IMR-90 (cell line): ENCODE measurements at regions not wholly inside any gene's neighbourhood (a gene's known extent, or its start where the extent isn't known, plus 50 kb on each side); places are given as distances from the start of the nearest gene placed in this dataset.
A peak's percentile ranks its signal among the peaks of the same experiment; 100 is the strongest.

ENCODE experiments used
- ATAC-seq: fragments of 200-7000 bp; cut with Tn5 transposase; 2 replicates; pipeline ENCODE4 v1.9.1; 2020; ENCODE audit warnings: low read depth, mild to moderate bottlenecking, moderate library complexity
- BruUV-seq: library from RNA; stranded (reverse); fragments of 400-500 nt; replicated peaks from 2 replicates; lab custom pipeline; 2021; lab: Mats Ljungman, UMichigan
- CTCF ChIA-PET: fragments of 300-600 bp; formaldehyde crosslinking; extraction: SDS; loops from one replicate; lab custom pipeline; 2021; ENCODE audit warnings: antibody characterized with exemption; lab: Yijun Ruan, JAX
- POLR2A ChIA-PET: fragments of 300-600 bp; sonication (Branson Sonifier 250); formaldehyde crosslinking; loops from one replicate; lab custom pipeline; 2022; ENCODE audit warnings: antibody characterized with exemption; ENCODE audit not compliant: unreplicated experiment; lab: Charles Lee
- DNase-seq: peaks from one replicate; pipeline ENCODE4 v3.0.0; 2013
- H2AFZ ChIP-seq: replicated peaks from 2 replicates; pipeline ENCODE3; 2013; ENCODE audit warnings: low read length, mild to moderate bottlenecking; ENCODE audit not compliant: poor library complexity
- H2AK5ac ChIP-seq: 2 replicates; pipeline ENCODE4 v1.6.1; 2013; ENCODE audit warnings: low read depth, low read length, inconsistent platforms
- H2AK9ac ChIP-seq: replicated peaks from 2 replicates; pipeline ENCODE3; 2013; ENCODE audit warnings: mild to moderate bottlenecking, low read depth, low read length, moderate library complexity; ENCODE audit not compliant: poor library complexity
- H2BK120ac ChIP-seq: 2 replicates; pipeline ENCODE4 v1.6.1; 2013; ENCODE audit warnings: low read depth, low read length, inconsistent platforms
- H2BK15ac ChIP-seq: 3 replicates; pipeline ENCODE4 v1.6.1; 2013; ENCODE audit warnings: low read depth, low read length, inconsistent platforms
- H2BK20ac ChIP-seq: 2 replicates; pipeline ENCODE4 v1.6.1; 2013; ENCODE audit warnings: low read depth, mild to moderate bottlenecking, inconsistent platforms, low read length, moderate library complexity
- H2BK5ac ChIP-seq: 2 replicates; pipeline ENCODE4 v1.6.1; 2013; ENCODE audit warnings: mild to moderate bottlenecking, low read depth, low read length, inconsistent platforms; ENCODE audit not compliant: poor library complexity, severe bottlenecking
- H3K14ac ChIP-seq: replicated peaks from 2 replicates; pipeline ENCODE4 v1.6.1; 2013; ENCODE audit warnings: low read depth, low read length, inconsistent platforms
- H3K18ac ChIP-seq: 2 replicates; pipeline ENCODE4 v1.6.1; 2013; ENCODE audit warnings: low read depth, low read length, control low read depth
- H3K23ac ChIP-seq: 2 replicates; pipeline ENCODE4 v1.6.1; 2013; ENCODE audit warnings: low read depth, low read length, inconsistent platforms
- H3K27ac ChIP-seq: 2 replicates; pipeline ENCODE4 v1.5.1; 2013; ENCODE audit warnings: mild to moderate bottlenecking, control low read depth, low read length; ENCODE audit not compliant: insufficient read depth
- H3K27me3 ChIP-seq: 2 replicates; pipeline ENCODE4 v1.6.1; 2013; ENCODE audit warnings: low read length; ENCODE audit not compliant: control insufficient read depth, insufficient read depth
- H3K36me3 ChIP-seq: 2 replicates; pipeline ENCODE4 v1.6.1; 2013; ENCODE audit warnings: low read length, mixed read lengths; ENCODE audit not compliant: control insufficient read depth, insufficient read depth
- H3K4ac ChIP-seq: 2 replicates; pipeline ENCODE4 v1.6.1; 2013; ENCODE audit warnings: low read depth, low read length, inconsistent platforms
- H3K4me1 ChIP-seq: 2 replicates; pipeline ENCODE4 v1.6.1; 2013; ENCODE audit warnings: low read length, mixed read lengths; ENCODE audit not compliant: control insufficient read depth, insufficient read depth
- H3K4me2 ChIP-seq: 2 replicates; pipeline ENCODE4 v1.6.1; 2013; ENCODE audit warnings: low read depth, mild to moderate bottlenecking, control low read depth, low read length, moderate library complexity
- H3K4me3 ChIP-seq: 2 replicates; pipeline ENCODE4 v1.5.1; 2013; ENCODE audit warnings: low read depth, mild to moderate bottlenecking, control low read depth, low read length, moderate library complexity; ENCODE audit not compliant: insufficient read depth
- H3K56ac ChIP-seq: 2 replicates; pipeline ENCODE4 v1.6.1; 2013; ENCODE audit warnings: low read length, inconsistent platforms; ENCODE audit not compliant: insufficient read depth; ENCODE audit errors: extremely low read depth
- H3K79me1 ChIP-seq, 2 experiments: 2 replicates each; pipeline ENCODE4 v1.6.1; 2013; ENCODE audit warnings: low read length in 2 of 2, inconsistent platforms in 1 of 2, low read depth in 1 of 2
- H3K9ac ChIP-seq: 2 replicates; pipeline ENCODE4 v1.6.1; 2013; ENCODE audit warnings: low read depth, low read length, control low read depth
- H3K9me1 ChIP-seq: 2 replicates; pipeline ENCODE4 v1.6.1; 2013; ENCODE audit warnings: low read length, inconsistent platforms; ENCODE audit not compliant: insufficient read depth
- H3K9me3 ChIP-seq: 2 replicates; pipeline ENCODE4 v1.6.1; 2013; ENCODE audit warnings: low read length; ENCODE audit not compliant: control insufficient read depth, insufficient read depth
- H4K20me1 ChIP-seq: 2 replicates; pipeline ENCODE4 v1.6.1; 2013; ENCODE audit warnings: low read length, inconsistent platforms; ENCODE audit not compliant: insufficient read depth
- H4K5ac ChIP-seq: 2 replicates; pipeline ENCODE4 v1.6.1; 2013; ENCODE audit warnings: mild to moderate bottlenecking, low read depth, low read length, control low read depth
- H4K8ac ChIP-seq, 2 experiments: 2 replicates each; pipeline ENCODE4 v1.6.1; 2013; ENCODE audit warnings: low read depth in 2 of 2, low read length in 2 of 2, control low read depth in 1 of 2, inconsistent platforms in 1 of 2
- H4K91ac ChIP-seq: 2 replicates; pipeline ENCODE4 v1.6.1; 2013; ENCODE audit warnings: low read depth, low read length, inconsistent platforms; ENCODE audit not compliant: insufficient read depth
- CEBPB ChIP-seq: IDR thresholded peaks from 2 replicates; pipeline ENCODE4 v1.6.1; 2012; ENCODE audit warnings: low read depth, low read length, improper control_type of control experiment
- CTCF ChIP-seq: conservative IDR thresholded peaks from 2 replicates; pipeline ENCODE4 v1.5.1; 2012; ENCODE audit warnings: mild to moderate bottlenecking, low read depth, low read length, improper control_type of control experiment
- RAD21 ChIP-seq: IDR thresholded peaks from 2 replicates; pipeline ENCODE4 v1.6.1; 2012; ENCODE audit warnings: low read length, improper control_type of control experiment
- SMC3 ChIP-seq: fragments of 150-350 bp; IDR thresholded peaks from 2 replicates; pipeline ENCODE4 v1.6.1; 2016; ENCODE audit warnings: low read depth, mild to moderate bottlenecking, antibody characterized with exemption, low read length, moderate library complexity
- WGBS, 2 experiments: methylation state at CpG; one replicate each; pipeline versions ENCODE4 v1.1.5 to v1.1.7; 2013; ENCODE audit warnings: missing lambda C conversion rate in 2 of 2; ENCODE audit not compliant: insufficient read length in 1 of 2; ENCODE audit errors: extremely low coverage in 2 of 2; 5-methylcytosine and 5-hydroxymethylcytosine counted together
- dilution Hi-C: fragments of 300-500 bp; cut with HindIII; formaldehyde crosslinking; loops from one replicate; pipeline ENCODE4 v1.14.3; 2018; ENCODE audit warnings: low sequenced_read_pairs; ENCODE audit not compliant: unreplicated experiment
- in situ Hi-C: fragments of 300-500 bp; cut with MboI; formaldehyde crosslinking; loops from 3 replicates; pipeline ENCODE4 v1.14.3; 2019; ENCODE audit warnings: low sequenced_read_pairs, inconsistent platforms, mixed read lengths
- intact Hi-C: fragments of 100-400 bp; cut with micrococcal nuclease; formaldehyde crosslinking; loops from 2 replicates; pipeline ENCODE4 v1.10.0; 2022

DNA sequence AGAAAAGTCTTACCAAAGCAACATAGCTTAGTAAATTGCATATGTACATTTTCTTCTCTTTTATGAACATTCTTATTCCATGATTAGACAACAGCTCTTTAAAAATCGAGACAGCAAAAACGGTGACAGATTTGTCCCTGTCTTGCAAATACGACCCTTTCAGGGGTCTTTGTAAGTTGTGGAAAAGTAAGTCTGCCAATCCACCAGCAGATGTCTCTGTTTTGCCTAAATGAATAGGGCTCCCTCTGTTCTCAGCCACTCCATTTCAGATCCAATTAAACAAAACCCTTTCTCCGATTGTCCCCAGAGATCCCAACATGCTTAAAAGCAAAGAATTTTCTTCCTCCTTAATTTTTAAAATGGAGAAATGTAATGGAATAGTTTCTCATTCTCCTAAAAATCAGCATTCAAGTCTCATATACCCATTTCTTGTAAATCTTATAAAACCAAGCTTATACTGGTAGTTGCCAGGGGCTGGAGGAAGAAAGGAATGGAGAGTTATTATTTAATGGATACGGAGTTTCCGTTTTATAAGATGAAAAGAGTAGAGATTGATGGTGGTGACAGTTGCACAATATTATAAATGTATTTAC lies 61.0 kb upstream of the NFE2L3 start:
- H3K4ac ChIP-seq: no peak overlapping the region
- in situ Hi-C loops: loop anchor here (10.0 to 25.0 kb wide), 2 partner anchors 274 to 571 kb away; no protein-coding TSS in a partner anchor
- H2BK20ac ChIP-seq: no peak overlapping the region
- no peak overlapping the region for H3K4me3 ChIP-seq
- dilution Hi-C loops: no loop called here
- no peak overlapping the region for H2BK120ac ChIP-seq
- TF ChIP-seq RAD21 (peak; percentile 80), CTCF (peak; percentile 76), CEBPB (no peak), SMC3 (peak; percentile 81)
- no peak overlapping the region for H3K18ac ChIP-seq
- H3K56ac ChIP-seq: no peak overlapping the region
- ChIA-PET POLR2A (no interaction called here), CTCF (interaction anchor here (0.6 to 2.0 kb wide), 29 partner anchors 8 to 1070 kb away, joined by 3 to 21 read pairs (median 4); partner anchors contain the start of gene NFE2L3)
- H3K9me3 ChIP-seq: no peaks in the 10 kb centered on the region
- H3K23ac ChIP-seq: no peak overlapping the region
- no peak overlapping the region for H2BK5ac ChIP-seq
- no peaks in the 10 kb centered on the region for H3K79me1 ChIP-seq
- peaks cover 11% of the 10 kb centered on the region for H3K27me3 ChIP-seq
- no peak overlapping the region for H2AK5ac ChIP-seq
- H4K91ac ChIP-seq: no peak overlapping the region
- no peaks in the 10 kb centered on the region for H4K20me1 ChIP-seq
- no CpG with 5 or more reads among the region's 6 CpGs for WGBS, 2 experiments
- no TSS peak for BruUV-seq
- no peak overlapping the region for H3K27ac ChIP-seq
- no peak overlapping the region for H2BK15ac ChIP-seq
- no peaks in the 10 kb centered on the region for H3K36me3 ChIP-seq
- DNase-seq: peak; percentile 74
- intact Hi-C loops: loop anchor here (1.0 to 5.0 kb wide), 5 partner anchors 91 to 1056 kb away; partner anchors contain the start of gene HOXA6
- no peak overlapping the region for H2AK9ac ChIP-seq
- no peak overlapping the region for H3K14ac ChIP-seq
- no peaks in the 10 kb centered on the region for H3K4me1 ChIP-seq
- H3K4me2 ChIP-seq: peak overlapping the region; percentile 46; the same call in 1 of the 2 replicates
- no peak overlapping the region for H3K9ac ChIP-seq
- H3K9me1 ChIP-seq: no peaks in the 10 kb centered on the region
- peak; percentile 89 for ATAC-seq
- no peak overlapping the region for H4K8ac ChIP-seq
- no peak overlapping the region for H2AFZ ChIP-seq
- H4K5ac ChIP-seq: no peak overlapping the region
